Panc1 (cell line): ENCODE measurements at regions not wholly inside any gene's neighbourhood (a gene's known extent, or its start where the extent isn't known, plus 50 kb on each side); places are given as distances from the start of the nearest gene placed in this dataset.

Experiments
- ATAC-seq: fragments of 200-7000 bp; cut with Tn5 transposase; 2 replicates; pipeline ENCODE4 v1.9.1; 2020; ENCODE audit warnings: mild to moderate bottlenecking, moderate library complexity
- BruUV-seq: library from RNA; stranded (reverse); fragments of 400-500 nt; replicated peaks from 2 replicates; lab custom pipeline; 2021; lab: Mats Ljungman, UMichigan
- CTCF ChIA-PET: fragments of 300-600 bp; sonication (Branson Sonifier 250); formaldehyde crosslinking; loops from one replicate; lab custom pipeline; 2022; ENCODE audit warnings: antibody characterized with exemption; lab: Charles Lee
- POLR2A ChIA-PET: fragments of 300-600 bp; sonication (Branson Sonifier 250); formaldehyde crosslinking; loops from one replicate; lab custom pipeline; 2022; ENCODE audit warnings: antibody characterized with exemption; lab: Charles Lee
- DNase-seq: peaks from one replicate; pipeline ENCODE4 v3.0.0-alpha.2; 2010; ENCODE audit warnings: low read depth, low spot score
- H3K27ac ChIP-seq: 2 replicates; pipeline ENCODE4 v1.5.1; 2011; ENCODE audit warnings: mild to moderate bottlenecking, low read length, inconsistent platforms
- H3K27me3 ChIP-seq: fragments of 200-500 bp; sonication (Bioruptor generic); 2 replicates; pipeline ENCODE4 v1.6.0; 2014; ENCODE audit warnings: low read length, inconsistent platforms; ENCODE audit not compliant: control insufficient read depth, insufficient read depth
- H3K36me3 ChIP-seq: fragments of 200-500 bp; sonication (Bioruptor generic); 2 replicates; pipeline ENCODE4 v1.5.1; 2014; ENCODE audit warnings: inconsistent platforms, mild to moderate bottlenecking, low read length, moderate library complexity; ENCODE audit not compliant: control insufficient read depth, insufficient read depth
- H3K4me1 ChIP-seq: 2 replicates; pipeline ENCODE4 v1.5.1; 2011; ENCODE audit warnings: inconsistent platforms, mild to moderate bottlenecking, low read length, moderate library complexity; ENCODE audit not compliant: control insufficient read depth, insufficient read depth
- H3K4me3 ChIP-seq, 2 experiments: 2 replicates each; pipeline ENCODE4 v1.5.1; 2011 to 2012; ENCODE audit warnings: low read depth in 2 of 2, low read length in 2 of 2, mild to moderate bottlenecking in 2 of 2, inconsistent platforms in 1 of 2, moderate library complexity in 1 of 2
- H3K9me3 ChIP-seq: fragments of 200-500 bp; sonication (Bioruptor generic); 2 replicates; pipeline ENCODE4 v1.5.1; 2014; ENCODE audit warnings: low read depth, mild to moderate bottlenecking, inconsistent platforms, low read length, moderate library complexity; ENCODE audit not compliant: control insufficient read depth, insufficient read depth
- CTCF ChIP-seq: fragments of 450-650 bp; IDR thresholded peaks from 2 replicates; pipeline ENCODE4 v1.5.1; 2017; ENCODE audit warnings: mild to moderate bottlenecking
- POLR2AphosphoS5 ChIP-seq: IDR thresholded peaks from 2 replicates; pipeline ENCODE4 v1.6.1; 2012; ENCODE audit warnings: mild to moderate bottlenecking, low read depth, low read length, moderate library complexity
- REST ChIP-seq, 2 experiments: IDR thresholded peaks; 2 replicates each; pipeline ENCODE4 v1.6.1; 2011 to 2012; ENCODE audit warnings: low read depth in 2 of 2, control low read depth in 1 of 2, low read length in 1 of 2, mild to moderate bottlenecking in 1 of 2, moderate library complexity in 1 of 2; ENCODE audit not compliant: insufficient read depth in 1 of 2
- SIN3A ChIP-seq: IDR thresholded peaks from 2 replicates; pipeline ENCODE4 v1.6.1; 2012; ENCODE audit warnings: low read depth, mild to moderate bottlenecking, low read length, moderate library complexity, borderline replicate concordance; ENCODE audit not compliant: insufficient read depth
- TCF7L2 ChIP-seq: IDR thresholded peaks from 2 replicates; pipeline ENCODE4 v1.6.1; 2011; ENCODE audit warnings: mild to moderate bottlenecking, low read depth, low read length, inconsistent platforms
- in situ Hi-C: cut with HindIII; loops from 2 replicates; pipeline ENCODE4 v1.10.0; 2016; ENCODE audit warnings: low sequenced_read_pairs, low pct_unique_long_range_greater_than_20kb
- intact Hi-C: fragments of 100-400 bp; cut with micrococcal nuclease; formaldehyde crosslinking; loops from one replicate; pipeline ENCODE4 v1.10.0; 2022; ENCODE audit not compliant: unreplicated experiment

- in situ Hi-C loops (no loop called here), intact Hi-C loops (no loop called here)
- DNase-seq (no peak), ATAC-seq (peak; percentile 49)
- CTCF ChIA-PET, result no interaction called here
- Histone ChIP-seq H3K9me3 (no peaks in the 10 kb centered on the region), H3K27ac (no peak overlapping the region), H3K36me3 (no peaks in the 10 kb centered on the region), H3K27me3 (peaks cover 12% of the 10 kb centered on the region), H3K4me1 (no peaks in the 10 kb centered on the region), H3K4me3 (no peak overlapping the region)
- POLR2A ChIA-PET, result no interaction called here
- BruUV-seq, result no TSS peak
- TF ChIP-seq SIN3A, result no peak
- no peak for TF ChIP-seq REST (IDR thresholded peaks at IDR 0.05; ENCODE audit: insufficient read depth in 1 of 2, low read depth in 2 of 2, low read length in 1 of 2)
- no peak for TF ChIP-seq TCF7L2
- TF ChIP-seq POLR2AphosphoS5, result no peak
- no peak for TF ChIP-seq CTCF
Measured at GRCh38 chr7:35555386-35555785, 139.5 kb downstream of the HERPUD2 start.

GRCh38 chr7:35553519-35553918, 141.4 kb downstream of the HERPUD2 start:
- no TSS peak for BruUV-seq
- H3K9me3 ChIP-seq, result no peaks in the 10 kb centered on the region
- ChIA-PET CTCF (no interaction called here), POLR2A (no interaction called here)
- H3K27me3 ChIP-seq, result peaks cover 12% of the 10 kb centered on the region
- DNase-seq, result no peak
- no peaks in the 10 kb centered on the region for H3K4me1 ChIP-seq
- TF ChIP-seq CTCF (no peak), POLR2AphosphoS5 (no peak), SIN3A (no peak), TCF7L2 (no peak), REST (IDR thresholded peaks at IDR 0.05; ENCODE audit: insufficient read depth in 1 of 2, low read depth in 2 of 2, low read length in 1 of 2) (no peak)
- H3K27ac ChIP-seq, result no peak overlapping the region
- ATAC-seq, result no peak
- in situ Hi-C loops (no loop called here), intact Hi-C loops (no loop called here)
- H3K36me3 ChIP-seq, result no peaks in the 10 kb centered on the region
- H3K4me3 ChIP-seq, result no peak overlapping the region
